HG02852 (cell line): ENCODE measurements at regions not wholly inside any gene's neighbourhood (a gene's known extent, or its start where the extent isn't known, plus 50 kb on each side); places are given as distances from the start of the nearest gene placed in this dataset.
"Not testable (repeated sequence)": the region's sequence is repeated elsewhere in the genome, so short reads cannot be mapped to it uniquely, and the experiment has no call there.

Source experiments
- ATAC-seq: cut with Tn5 transposase; IDR thresholded peaks from one replicate; pipeline ENCODE4 v1.9.1; 2021; ENCODE audit warnings: mild to moderate bottlenecking, moderate library complexity; ENCODE audit not compliant: unreplicated experiment

GRCh38 chr22:49475253-49475652 lies 352.4 kb downstream of the BRD1 start:
- ATAC-seq, result no peak

DNA sequence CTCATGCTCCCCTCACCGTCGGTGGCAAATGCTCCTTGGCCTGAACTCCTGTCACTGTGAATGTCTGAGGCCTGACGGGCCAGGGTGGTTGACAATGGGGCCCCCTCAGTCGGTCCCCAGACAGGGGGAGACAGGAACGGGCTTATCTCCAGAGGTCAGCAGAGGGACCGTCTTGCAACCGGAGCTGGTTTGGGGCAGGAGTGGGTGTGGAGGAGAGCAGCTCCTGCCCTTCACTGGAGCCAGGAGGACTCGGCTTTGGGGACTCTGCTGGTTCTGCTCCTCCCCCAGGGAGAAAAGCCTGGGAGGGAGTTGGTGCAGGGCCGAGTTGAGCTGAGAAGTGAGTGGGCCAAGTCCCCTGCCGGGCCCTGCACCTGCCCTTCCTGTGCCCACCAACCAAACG lies 354.4 kb downstream of the BRD1 start:
- ATAC-seq, result no peak

DNA sequence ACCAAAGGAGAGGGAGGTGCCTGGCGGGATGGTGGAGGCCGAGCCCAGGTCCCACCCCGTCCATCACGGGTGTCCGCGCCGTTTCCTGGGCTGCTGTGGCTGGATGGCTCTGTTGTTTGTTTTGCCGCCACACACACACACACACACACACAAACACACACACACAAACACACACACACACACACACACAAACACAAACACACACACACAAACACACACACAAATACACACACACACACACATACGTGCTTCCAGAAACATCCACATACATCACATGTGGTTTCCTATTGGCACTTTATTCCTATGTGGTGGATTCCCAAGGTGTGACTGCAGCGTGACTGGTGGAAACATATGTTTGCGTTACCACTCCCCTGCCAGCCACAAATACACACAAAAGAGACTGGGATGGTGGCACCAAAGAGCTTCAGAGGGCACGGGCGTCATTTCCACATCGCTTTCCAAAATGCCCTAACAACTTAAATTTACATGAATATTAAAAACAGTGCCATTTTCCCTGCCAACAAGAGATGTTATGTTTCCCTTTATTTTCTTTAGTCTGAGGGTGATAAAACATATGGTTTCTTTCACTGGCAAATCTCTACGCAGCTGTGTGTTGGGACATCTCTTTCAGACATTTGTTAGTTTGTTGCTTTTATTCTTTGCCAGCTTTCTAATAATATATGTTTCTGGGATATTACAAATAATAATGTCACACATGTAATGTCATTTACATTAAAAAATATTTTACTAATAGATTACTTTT lies 356.8 kb downstream of the BRD1 start:
- ATAC-seq, result no peak

DNA sequence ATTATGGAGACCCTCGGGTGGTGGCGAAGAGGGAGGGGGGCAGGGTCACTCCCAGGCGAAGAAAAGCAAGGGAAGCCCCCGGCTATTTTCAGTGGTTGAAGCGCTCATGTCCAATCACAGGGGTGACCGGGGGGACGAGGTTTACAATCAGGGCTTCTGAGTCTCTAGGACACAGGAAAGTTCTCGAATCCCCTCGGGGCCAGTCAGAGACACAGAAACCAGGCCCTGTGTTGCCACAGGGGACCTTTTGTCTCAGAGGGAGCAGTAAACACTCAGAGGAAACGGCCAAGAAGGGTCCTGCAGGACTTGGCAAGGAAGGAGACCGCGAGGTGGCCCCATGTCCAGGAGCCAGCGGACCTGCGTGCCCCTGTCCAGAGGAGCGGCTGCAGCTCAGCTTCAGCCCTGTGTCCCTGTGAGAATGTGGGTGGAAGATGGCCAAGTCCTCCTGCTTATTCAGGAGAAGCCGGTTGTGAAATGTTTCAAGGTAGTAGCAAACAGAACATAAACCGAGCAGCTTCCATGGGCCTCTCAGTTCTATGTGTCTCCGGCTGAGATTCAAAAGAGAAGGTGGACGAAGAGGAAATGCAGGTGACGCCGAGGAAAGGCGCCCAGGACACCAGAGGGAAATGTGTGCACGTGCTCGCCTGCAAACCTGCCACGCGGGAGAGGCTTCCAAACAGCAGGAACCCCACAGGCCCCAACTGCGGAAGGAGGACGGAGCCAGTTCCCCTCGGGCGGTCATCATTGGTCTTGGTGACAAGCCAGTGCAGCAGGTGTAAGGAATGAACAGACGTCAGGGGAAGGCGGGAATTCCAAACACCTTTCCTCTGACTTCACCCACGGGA lies 357.6 kb downstream of the BRD1 start:
- ATAC-seq, result no peak

GRCh38 chr22:49468487-49469198 lies 359.0 kb downstream of the BRD1 start:
- no peak for ATAC-seq

DNA sequence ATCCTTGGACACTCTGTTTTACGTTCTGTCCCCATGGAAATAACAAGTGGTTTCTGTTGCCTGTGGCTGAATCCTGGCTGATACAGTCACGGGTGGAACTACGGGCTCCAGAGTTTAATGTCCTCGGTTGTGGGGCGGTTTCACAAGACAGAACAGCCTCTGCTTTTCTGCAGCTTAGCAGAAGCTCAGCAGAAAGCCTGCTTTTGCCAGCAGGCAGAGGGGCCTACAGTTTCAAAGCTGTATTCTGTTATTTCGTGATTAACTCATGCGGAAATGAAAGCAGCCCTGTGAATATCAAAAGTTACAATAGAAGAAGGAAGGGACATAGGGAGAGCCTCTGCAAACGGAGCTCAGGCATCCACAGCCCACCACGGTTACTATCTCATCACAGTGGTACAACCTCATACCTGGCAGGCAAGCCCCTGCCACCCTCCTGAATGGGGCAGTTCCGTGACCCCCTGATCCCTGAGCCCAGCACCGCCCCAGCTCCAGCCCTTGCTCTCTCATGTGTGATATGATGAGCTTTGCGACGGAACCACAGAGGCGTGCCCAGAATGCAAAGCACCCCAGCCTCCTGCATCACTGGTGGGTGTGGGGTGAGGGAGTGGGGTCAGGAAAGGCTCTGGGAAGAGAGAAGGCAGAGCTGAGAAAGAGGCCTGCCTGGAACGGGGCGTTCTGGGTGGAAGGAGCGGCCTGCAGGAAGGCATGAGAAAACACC lies 360.6 kb downstream of the BRD1 start:
- no peak for ATAC-seq

DNA sequence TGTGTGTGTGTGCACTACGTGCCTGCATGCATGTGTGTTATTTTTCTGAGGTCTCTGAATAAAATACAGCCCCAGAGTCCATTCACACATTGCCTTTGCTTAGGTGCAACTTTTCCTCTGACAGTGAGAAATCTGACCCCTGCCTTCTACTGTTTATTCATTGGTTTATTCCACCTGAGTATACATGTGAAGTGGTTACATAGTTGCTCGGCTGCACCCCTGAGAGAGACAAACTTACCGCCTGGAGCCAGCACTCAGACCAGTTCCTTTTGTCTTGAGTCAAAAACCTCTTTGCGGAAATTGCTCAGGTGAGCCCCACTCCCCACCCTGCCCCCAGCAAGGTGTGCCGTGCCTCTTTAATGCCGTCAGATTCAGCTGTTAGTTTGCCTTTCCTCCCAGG lies 363.6 kb downstream of the BRD1 start:
- ATAC-seq, result no peak

- ATAC-seq, result no peak
Observed at GRCh38 chr22:49462795-49463194, 364.9 kb downstream of the BRD1 start.

GRCh38 chr22:49462291-49462690 lies 365.4 kb downstream of the BRD1 start:
- no peak for ATAC-seq

DNA sequence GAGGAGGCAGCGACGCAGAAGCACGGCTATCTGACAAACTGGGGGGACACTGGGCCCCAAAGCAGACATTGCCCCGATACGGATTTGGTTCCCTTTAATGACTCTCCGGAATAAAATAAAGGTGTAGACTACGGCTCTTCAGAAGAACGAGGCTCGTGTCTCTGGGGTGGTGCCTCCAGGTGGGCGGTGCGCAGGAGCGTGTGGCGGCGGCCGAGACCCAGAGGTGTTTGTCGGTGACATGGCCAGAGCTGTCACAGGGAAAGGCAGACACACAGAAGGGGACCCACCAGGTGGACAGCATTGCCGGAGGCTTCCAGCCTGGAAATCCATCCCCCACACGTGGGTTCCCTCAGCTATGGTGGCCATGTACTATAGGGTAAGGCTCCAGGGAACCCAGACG lies 366.0 kb downstream of the BRD1 start:
- ATAC-seq, result no peak

DNA sequence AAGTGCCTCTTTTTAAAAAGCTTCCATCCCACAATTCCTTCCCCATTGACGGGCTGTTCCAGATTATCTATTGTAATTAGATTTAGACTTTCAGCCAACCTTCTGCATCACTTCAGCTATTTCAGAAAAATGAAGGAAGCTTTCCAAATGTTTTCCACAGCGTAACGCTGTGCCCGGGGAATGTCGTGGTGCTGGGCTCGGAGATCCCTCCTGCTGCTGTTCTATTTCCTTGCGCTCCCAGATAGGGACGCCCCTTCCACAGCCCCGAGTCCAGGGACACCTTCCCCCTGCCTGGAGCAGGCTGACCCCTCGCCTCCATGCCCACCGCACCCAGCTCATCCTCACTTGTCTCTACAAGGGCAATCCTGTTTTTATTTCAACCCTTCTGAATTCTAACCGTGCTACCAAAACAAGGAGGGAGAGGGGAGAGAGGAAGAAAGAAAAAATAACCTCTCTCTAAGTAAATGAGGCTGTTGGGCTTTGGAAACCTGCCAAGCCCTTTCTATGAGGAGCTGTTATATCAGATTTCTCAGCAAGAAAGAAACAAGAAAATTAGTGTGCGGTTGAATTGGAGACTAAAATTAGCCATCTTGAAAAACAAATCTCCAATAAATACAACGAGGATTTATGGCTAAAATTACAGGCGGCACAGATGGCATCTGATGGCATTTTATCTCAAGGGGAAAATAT lies 366.9 kb downstream of the BRD1 start:
- ATAC-seq, result no peak

- no peak for ATAC-seq
Observed at GRCh38 chr22:49460091-49460490, 367.6 kb downstream of the BRD1 start.

- no peak for ATAC-seq
Observed at GRCh38 chr22:49458708-49459099, 369.0 kb downstream of the BRD1 start.

- ATAC-seq, result no peak
Observed at GRCh38 chr22:49457946-49458707, 369.5 kb downstream of the BRD1 start.

- ATAC-seq, result no peak
Observed at GRCh38 chr22:49457146-49457545, 370.5 kb downstream of the BRD1 start.

DNA sequence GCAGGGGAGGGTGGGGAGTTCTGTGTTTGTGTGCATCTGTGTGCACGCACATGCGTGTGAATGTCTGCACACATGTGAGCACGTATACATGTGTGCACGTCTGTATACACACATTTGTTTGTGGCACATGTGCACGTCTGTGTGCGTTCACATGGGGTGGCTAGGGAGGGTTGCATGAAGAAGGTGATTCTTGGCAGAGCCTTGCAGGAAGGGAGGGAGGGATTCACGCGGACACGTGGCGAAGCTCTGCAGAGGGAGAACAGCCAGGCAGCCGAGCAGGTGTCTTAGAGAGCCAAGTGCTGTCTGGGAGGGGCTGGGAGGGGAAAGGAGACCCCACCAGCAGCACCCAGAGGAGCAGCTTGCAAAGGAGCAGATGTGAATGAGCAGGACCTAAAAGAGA lies 372.1 kb downstream of the BRD1 start:
- ATAC-seq, result no peak

GRCh38 chr22:49454726-49455125 lies 372.9 kb downstream of the BRD1 start:
- ATAC-seq, result no peak

DNA sequence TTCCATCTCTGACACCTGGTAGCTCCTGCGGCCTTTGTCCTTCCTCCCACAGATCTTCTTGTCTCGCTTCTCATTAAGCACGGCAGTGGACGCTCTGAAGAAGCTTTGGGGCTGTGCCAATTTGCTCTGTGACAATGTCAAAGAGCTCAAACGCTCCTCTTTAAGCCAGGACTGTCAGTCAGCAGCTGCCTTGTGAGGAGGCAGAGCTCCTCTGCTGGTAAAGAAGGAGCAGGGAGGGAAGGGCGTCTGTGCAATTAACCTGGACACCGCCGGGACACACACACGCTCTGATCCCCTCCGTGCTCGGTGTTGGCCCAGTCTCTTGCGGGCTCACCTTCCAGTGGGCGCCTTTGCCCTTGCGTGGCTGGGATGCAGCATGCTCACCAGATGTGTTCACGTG lies 373.9 kb downstream of the BRD1 start:
- ATAC-seq, result no peak

DNA sequence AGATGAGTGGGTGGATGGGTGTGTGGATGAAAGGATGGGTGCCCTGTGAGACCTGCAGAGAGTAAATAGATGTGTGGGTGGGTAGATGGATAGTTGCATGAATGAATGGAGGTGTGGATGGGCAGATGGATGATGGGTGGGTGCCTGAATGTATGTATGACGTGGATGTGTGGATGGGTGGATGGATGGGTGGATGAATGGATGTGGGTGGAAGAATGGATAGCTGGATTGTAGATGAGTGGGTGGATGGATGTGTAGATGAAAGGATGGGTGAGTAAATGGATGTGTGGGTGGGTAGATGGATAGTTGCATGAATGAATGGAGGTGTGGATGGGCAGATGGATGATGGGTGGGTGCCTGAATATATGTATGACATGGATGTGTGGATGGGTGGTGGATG lies 374.7 kb downstream of the BRD1 start:
- ATAC-seq, result not testable (repeated sequence)
